ENCODE measurements at regions not wholly inside any gene's neighbourhood (a gene's known extent, or its start where the extent isn't known, plus 50 kb on each side); places are given as distances from the start of the nearest gene placed in this dataset.

DNA sequence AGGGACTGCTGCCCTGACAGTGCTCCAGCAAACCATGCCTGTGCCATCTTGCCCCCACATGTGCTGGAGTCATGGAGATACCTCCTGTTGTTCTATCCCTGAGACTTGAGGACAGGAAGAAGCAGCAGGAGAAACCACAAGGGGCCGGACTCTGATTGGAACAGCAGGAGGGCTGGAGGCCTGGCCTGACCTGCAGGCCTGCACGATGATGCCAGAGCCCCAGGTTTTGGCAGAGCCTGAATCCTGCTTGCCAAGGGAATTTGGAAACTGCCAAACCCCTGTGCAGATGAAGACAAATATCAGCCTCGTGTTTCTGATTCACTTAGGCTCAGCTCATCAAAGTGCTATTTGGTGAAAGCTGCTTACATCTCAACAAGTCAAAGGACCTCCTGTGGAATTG is 177.6 kb downstream of the MAFB start:
- ChIA-PET CTCF (no interaction called here), POLR2A (no interaction called here)
- DNase-seq (ENCODE audit: extremely low spot score) = no peak
- TF ChIP-seq, protein P1, sequence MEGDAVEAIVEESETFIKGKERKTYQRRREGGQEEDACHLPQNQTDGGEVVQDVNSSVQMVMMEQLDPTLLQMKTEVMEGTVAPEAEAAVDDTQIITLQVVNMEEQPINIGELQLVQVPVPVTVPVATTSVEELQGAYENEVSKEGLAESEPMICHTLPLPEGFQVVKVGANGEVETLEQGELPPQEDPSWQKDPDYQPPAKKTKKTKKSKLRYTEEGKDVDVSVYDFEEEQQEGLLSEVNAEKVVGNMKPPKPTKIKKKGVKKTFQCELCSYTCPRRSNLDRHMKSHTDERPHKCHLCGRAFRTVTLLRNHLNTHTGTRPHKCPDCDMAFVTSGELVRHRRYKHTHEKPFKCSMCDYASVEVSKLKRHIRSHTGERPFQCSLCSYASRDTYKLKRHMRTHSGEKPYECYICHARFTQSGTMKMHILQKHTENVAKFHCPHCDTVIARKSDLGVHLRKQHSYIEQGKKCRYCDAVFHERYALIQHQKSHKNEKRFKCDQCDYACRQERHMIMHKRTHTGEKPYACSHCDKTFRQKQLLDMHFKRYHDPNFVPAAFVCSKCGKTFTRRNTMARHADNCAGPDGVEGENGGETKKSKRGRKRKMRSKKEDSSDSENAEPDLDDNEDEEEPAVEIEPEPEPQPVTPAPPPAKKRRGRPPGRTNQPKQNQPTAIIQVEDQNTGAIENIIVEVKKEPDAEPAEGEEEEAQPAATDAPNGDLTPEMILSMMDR (IDR thresholded peaks at IDR 0.05; ENCODE audit: control extremely low read depth, extremely low read depth, low read depth, missing control alignments) = no peak

DNA sequence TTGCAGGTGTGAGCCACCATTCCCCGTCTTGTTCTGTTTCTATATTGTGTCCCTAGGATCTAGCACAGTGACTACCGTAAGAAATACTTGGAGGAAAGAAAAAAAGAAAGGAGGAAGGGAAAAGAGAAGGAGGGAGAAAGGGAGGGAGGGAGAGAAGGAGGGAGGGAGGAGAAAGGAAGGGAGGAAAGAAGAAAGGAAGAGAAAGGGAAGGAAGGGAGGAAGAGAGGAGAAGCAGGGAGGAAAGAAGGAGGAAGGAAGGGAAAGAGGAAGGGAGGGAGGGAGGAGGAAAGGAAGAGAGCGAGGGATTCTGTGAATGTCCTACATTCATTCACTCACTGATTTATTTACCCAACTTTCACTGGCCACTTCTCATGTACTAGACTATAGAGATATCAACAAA is 178.4 kb downstream of the MAFB start:
- ChIA-PET POLR2A (no interaction called here), CTCF (no interaction called here)
- no peak for DNase-seq (ENCODE audit: extremely low spot score)
- TF ChIP-seq, protein P1 (IDR thresholded peaks at IDR 0.05; ENCODE audit: control extremely low read depth, extremely low read depth, low read depth, missing control alignments) = no peak

DNA sequence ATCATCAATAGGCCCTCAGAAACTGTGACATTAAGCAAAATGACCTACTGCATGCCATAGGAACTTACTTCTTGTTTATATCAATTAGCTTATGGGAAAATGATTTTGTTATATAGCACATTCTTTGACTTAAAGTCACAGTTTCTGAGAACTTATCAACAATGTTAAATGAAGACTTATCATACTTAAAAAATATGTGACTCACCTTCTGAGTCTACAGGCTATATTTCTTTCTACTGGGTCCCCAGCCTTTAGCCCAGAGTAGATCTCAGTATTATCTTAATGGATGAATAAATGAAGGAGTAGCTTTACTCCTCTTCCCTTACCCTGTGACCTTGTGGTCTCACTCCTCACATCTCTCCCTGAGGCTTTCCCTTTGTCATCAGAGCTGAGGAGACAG is 180.2 kb downstream of the MAFB start:
- TF ChIP-seq, protein P1 (IDR thresholded peaks at IDR 0.05; ENCODE audit: control extremely low read depth, extremely low read depth, low read depth, missing control alignments) = no peak
- no peak for DNase-seq (ENCODE audit: extremely low spot score)
- ChIA-PET POLR2A (no interaction called here), CTCF (interaction anchor here (0.9 to 1.2 kb wide), 2 partner anchors 8 to 24 kb away, joined by 3 read pairs; no protein-coding TSS in a partner anchor)

DNA sequence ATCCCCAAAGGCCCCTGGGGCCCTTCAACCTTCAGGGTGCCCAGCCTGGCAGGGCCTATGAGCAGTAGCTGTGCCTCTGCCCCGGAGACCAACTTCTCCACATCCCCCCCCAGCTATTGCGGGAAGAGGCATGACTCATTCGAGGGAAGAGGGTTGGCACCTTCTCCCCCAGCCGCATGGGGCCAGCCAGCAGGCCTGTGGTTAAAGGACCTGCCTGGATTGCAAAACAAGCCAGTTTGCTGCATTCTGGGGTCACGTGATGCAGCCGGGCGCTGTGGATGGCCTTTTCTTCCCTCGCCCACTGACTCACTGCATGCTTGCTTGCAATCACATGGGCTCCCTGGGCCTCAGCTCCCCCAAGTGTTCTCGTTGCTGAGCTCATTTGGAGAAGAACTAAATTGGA is 182.5 kb downstream of the MAFB start:
- POLR2A ChIA-PET = no interaction called here
- TF ChIP-seq, protein P1 (IDR thresholded peaks at IDR 0.05; ENCODE audit: control extremely low read depth, extremely low read depth, low read depth, missing control alignments) = no peak
- CTCF ChIA-PET = interaction anchor here (1.1 kb wide), 1 partner anchor 32 kb away, joined by 3 read pairs; no protein-coding TSS in a partner anchor
- no peak for DNase-seq (ENCODE audit: extremely low spot score)

DNA sequence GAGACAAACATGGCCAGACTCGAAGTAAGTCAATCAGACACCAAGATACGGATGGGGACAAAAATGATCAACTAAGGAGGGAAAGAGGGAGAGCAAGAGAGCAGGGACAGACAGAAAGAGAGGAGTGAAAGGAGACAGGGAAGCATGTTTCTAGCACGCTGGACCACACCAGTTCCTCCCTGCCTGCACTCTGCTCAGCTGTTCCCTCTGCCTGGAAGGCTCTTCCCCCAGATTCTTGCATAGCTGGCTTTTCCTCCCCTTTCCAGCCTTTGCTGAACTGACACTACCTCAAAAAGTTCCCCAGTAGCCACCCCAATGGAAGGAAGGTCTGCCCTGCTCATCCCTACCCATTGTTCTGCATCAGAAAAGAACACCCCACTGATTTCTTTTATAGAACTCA is 185.9 kb downstream of the MAFB start:
- POLR2A ChIA-PET = no interaction called here
- no peak for DNase-seq (ENCODE audit: extremely low spot score)
- CTCF ChIA-PET = no interaction called here
- TF ChIP-seq, protein P1 (IDR thresholded peaks at IDR 0.05; ENCODE audit: control extremely low read depth, extremely low read depth, low read depth, missing control alignments) = no peak

DNA sequence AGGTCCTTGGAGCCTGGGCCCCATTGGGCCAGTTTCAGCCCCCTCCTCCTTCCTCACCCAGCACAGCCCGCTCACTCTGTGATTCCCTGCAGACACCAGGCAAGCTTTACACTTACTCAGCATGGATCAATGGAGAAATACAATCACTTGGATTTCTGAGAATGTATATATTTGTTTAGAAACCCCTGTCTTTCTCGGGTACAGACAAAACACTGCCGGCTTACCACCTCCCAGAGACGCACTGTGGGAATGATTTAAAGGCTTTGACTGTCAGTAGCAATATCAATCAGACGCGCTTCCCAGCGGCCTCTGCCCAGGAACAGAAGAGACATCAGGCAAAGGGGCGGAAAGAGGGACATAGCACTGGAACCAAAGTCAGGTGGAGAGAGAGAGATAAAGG is 186.5 kb downstream of the MAFB start:
- POLR2A ChIA-PET = no interaction called here
- DNase-seq (ENCODE audit: extremely low spot score) = no peak
- CTCF ChIA-PET = no interaction called here
- TF ChIP-seq, protein P1 (IDR thresholded peaks at IDR 0.05; ENCODE audit: control extremely low read depth, extremely low read depth, low read depth, missing control alignments) = no peak

DNA sequence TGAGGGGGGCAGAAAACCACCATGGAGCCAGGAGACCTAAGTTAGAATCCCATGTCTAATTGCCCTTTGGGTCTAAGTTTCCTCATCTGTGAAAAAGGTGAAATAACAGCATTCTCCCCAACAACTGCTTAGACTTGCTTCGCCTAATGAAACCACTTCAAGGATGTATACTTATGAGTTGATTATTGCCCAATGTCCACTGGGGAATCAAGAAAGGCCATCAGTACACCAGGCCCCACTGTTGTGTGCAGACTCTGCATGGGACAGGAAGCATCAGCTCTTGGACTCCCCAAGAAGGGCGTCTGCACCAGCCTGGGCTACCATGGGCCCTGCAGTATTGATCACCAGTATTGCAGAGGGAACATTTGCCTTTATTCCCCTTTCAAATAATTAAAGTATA is 189.6 kb downstream of the MAFB start:
- CTCF ChIA-PET = no interaction called here
- TF ChIP-seq, protein P1 (IDR thresholded peaks at IDR 0.05; ENCODE audit: control extremely low read depth, extremely low read depth, low read depth, missing control alignments) = no peak
- DNase-seq (ENCODE audit: extremely low spot score) = no peak
- POLR2A ChIA-PET = no interaction called here

Measured in GM10248 (cell line).